ENCODE measurements at regions not wholly inside any gene's neighbourhood (a gene's known extent, or its start where the extent isn't known, plus 50 kb on each side); places are given as distances from the start of the nearest gene placed in this dataset.

DNA sequence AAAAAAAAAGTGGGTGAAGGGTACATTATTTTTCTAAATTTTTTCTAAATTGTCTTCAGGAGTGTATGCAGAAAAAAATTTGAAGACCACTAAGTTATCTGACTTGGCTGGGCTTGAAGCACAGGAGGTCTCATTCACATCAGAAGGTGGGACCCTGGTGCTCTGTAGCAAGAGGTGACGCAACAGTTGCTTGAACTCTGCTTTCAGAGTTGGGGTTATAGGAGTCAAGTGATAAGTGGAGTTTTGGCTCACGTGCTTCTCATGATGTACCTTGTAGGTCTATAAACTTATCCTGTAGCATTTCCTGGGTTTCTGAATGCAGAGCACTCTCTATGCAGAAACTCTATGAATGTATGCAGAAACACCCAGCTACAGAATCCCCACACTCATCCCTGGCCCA is 58.5 kb upstream of the FOXC1 start:
- DNase-seq (ENCODE audit: low read depth in 3 of 3) = no peak

DNA sequence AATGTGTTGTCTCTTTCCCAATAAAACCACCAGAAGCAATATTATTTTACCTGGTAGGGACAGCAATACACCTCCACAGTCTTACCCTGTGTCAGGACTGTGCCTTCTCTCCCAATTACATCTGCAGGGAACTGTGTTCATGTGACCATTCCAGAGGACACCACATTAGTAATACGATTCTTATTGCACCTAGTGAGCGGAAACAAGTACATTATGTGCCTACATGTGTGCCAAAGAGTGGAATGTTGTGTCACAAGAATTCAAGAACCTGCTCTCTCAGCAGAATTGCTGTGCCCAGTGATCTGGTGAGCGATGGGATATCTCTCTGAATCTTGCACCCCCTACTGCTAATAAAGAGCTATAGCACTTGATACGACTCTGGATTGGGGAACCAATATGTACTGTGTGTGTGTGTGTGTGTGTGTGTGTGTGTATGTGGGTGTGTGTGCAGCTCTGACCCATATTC is 57.4 kb upstream of the FOXC1 start:
- no peak for DNase-seq (ENCODE audit: low read depth in 3 of 3)

- DNase-seq (ENCODE audit: low read depth in 3 of 3) = no peak
Observed at GRCh38 chr6:1553562-1554083, 56.1 kb upstream of the FOXC1 start.

DNA sequence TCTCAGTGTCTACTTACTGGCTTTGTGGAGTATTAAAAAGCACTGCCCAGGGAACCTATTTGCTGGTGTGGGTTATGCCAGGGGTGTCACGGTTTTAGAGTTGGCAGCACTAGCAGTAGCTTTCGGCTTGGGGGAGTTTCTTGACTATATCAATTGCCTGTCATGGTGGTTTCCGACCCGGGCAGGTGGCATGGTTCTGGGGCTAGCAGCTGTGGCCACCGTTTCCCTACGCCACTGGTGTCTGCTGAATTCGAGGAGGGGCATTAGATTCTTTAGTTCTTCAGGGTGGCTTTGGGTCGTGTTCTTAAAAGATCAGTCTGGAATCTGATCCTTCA is 55.6 kb upstream of the FOXC1 start:
- no peak for DNase-seq (ENCODE audit: low read depth in 3 of 3)

DNA sequence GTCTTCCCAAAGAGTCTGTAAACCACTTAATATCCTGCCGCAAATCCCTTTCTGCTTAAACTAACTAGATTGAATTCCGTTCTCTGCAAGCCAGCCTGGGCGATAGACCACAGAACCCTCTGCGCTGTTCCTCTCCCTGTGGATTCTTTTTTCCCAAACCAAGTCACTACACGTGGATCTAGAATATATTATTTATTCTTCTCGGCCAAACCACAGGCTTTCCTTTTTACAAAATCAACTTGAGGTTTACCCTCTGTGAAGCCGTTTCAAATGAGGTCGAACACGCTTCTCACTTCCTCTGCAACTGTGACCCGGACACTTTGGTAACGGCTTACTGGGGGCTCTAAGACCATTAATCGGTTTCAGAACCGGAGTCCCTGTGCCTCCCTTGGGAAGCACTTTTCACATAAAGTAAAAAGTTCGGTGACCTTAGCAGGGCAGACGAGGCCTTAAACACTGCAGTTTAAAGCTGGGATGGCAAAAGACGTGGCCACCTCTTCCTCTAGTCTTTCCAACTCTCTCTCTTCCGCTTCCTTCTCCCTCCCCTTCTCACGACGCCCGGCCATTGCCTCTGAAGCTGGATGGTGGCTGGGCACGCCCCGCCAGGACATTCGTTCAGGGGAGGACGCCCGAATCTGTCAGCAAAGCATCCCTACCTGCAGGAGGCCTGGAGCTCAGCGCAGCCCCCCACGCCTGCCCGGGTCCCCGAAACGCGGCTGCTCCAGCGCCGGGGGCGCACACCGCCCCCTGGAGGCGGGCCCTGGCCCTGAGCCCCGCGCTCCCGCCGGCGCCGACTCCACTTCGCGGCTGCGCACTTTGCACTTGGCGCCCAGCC is 55.0 kb upstream of the FOXC1 start:
- DNase-seq (ENCODE audit: low read depth in 3 of 3) = peak; percentile 39 to 55 (median 49)

DNA sequence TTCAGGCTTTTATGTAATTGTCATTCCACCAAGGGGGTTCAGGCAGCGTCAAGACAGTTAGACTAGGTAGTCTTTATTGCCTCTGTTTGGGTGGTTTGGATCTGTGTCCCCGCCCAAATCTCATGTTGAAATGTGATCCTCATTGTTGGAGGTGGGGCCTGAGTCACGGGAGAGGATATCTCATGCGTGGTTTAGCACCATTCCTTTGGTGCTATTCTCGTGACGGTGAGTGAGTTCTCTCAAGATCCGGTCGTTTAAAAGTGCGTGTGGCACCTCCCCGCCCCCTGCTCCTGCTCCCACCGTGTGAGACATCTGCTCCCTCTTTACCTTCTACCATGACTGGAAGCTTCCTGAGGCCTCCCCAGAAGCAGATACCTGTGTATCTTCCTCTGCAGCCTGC is 51.3 kb upstream of the FOXC1 start:
- DNase-seq (ENCODE audit: low read depth in 3 of 3) = no peak
